Endothelial cell of umbilical vein (primary cell): ENCODE measurements at regions not wholly inside any gene's neighbourhood (a gene's known extent, or its start where the extent isn't known, plus 50 kb on each side); places are given as distances from the start of the nearest gene placed in this dataset.

ENCODE experiments used
- BruUV-seq: library from RNA; stranded (reverse); fragments of 400-500 nt; replicated peaks from 2 replicates; lab custom pipeline; 2021; lab: Mats Ljungman, UMichigan
- CTCF ChIA-PET: fragments of 300-600, 350-600 bp; sonication (Branson Sonifier 250); formaldehyde crosslinking; loops from one replicate; lab custom pipeline; 2021; ENCODE audit warnings: antibody characterized with exemption, inconsistent platforms; lab: Charles Lee
- POLR2A ChIA-PET: fragments of 300-600, 350-600 bp; sonication (Branson Sonifier 250); formaldehyde crosslinking; loops from one replicate; lab custom pipeline; 2021; ENCODE audit warnings: antibody characterized with exemption, inconsistent platforms; lab: Charles Lee
- DNase-seq: peaks from one replicate; pipeline ENCODE4 v3.0.0-alpha.2; 2011; ENCODE audit warnings: low read depth, low spot score
- FAIRE-seq: peaks from 2 replicates; lab custom pipeline; 2011; peaks lifted over from hg19 to GRCh38; lab: Jason Lieb, UNC
- H2AFZ ChIP-seq: 2 replicates; pipeline ENCODE4 v1.6.0; 2012; ENCODE audit warnings: low read depth, low read length, control low read depth, inconsistent platforms
- H3K27ac ChIP-seq: 2 replicates; pipeline ENCODE4 v1.5.1; 2011; ENCODE audit warnings: low read depth, mild to moderate bottlenecking, control low read depth, low read length, moderate library complexity; ENCODE audit not compliant: insufficient read depth
- H3K27me3 ChIP-seq, 2 experiments: 2 replicates each; pipeline versions ENCODE4 v1.6.0 to v1.6.1; 2011; ENCODE audit warnings: low read length in 2 of 2, mixed read lengths in 1 of 2; ENCODE audit not compliant: control insufficient read depth in 2 of 2, insufficient read depth in 2 of 2
- H3K36me3 ChIP-seq, 2 experiments: 2 replicates in 1 of 2; 3 replicates in 1 of 2; pipeline ENCODE4 v1.5.1; 2011; ENCODE audit warnings: low read length in 2 of 2, mild to moderate bottlenecking in 1 of 2, moderate library complexity in 1 of 2; ENCODE audit not compliant: control insufficient read depth in 2 of 2, insufficient read depth in 2 of 2; ENCODE audit errors: extremely low read depth in 1 of 2
- H3K4me1 ChIP-seq: 3 replicates; pipeline ENCODE4 v1.5.1; 2011; ENCODE audit warnings: mild to moderate bottlenecking, low read length; ENCODE audit not compliant: control insufficient read depth, insufficient read depth; ENCODE audit errors: extremely low read depth
- H3K4me2 ChIP-seq: 2 replicates; pipeline ENCODE4 v1.6.1; 2011; ENCODE audit warnings: low read length, control low read depth, mixed read lengths; ENCODE audit not compliant: insufficient read depth
- H3K4me3 ChIP-seq, 3 experiments: fragments of 200-600 bp in 1 of 3; sonication (generic), shearing (Covaris generic) in 1 of 3; replicated peaks in 1 of 3; 2 replicates each; pipeline ENCODE4 v1.5.1; 2011 to 2016; ENCODE audit warnings: control low read depth in 3 of 3, low read length in 3 of 3, mild to moderate bottlenecking in 2 of 3, inconsistent platforms in 1 of 3, low read depth in 1 of 3, moderate library complexity in 1 of 3; ENCODE audit not compliant: insufficient read depth in 1 of 3
- H3K79me2 ChIP-seq: 2 replicates; pipeline ENCODE4 v1.6.0; 2012; ENCODE audit warnings: low read length, inconsistent platforms; ENCODE audit not compliant: control insufficient read depth, insufficient read depth
- H3K9ac ChIP-seq: replicated peaks from 2 replicates; pipeline ENCODE3; 2011; ENCODE audit warnings: low read length, control low read depth; ENCODE audit not compliant: insufficient read depth; ENCODE audit errors: extremely low read depth
- H3K9me1 ChIP-seq: replicated peaks from 3 replicates; pipeline ENCODE4 v1.6.0; 2011; ENCODE audit warnings: mild to moderate bottlenecking, low read length; ENCODE audit not compliant: control insufficient read depth, insufficient read depth; ENCODE audit errors: extremely low read depth
- H3K9me3 ChIP-seq: replicated peaks from 2 replicates; pipeline ENCODE4 v1.5.1; 2012; ENCODE audit warnings: low read length, inconsistent platforms; ENCODE audit not compliant: control insufficient read depth, insufficient read depth
- H4K20me1 ChIP-seq: replicated peaks from 2 replicates; pipeline ENCODE3; 2011; ENCODE audit warnings: mild to moderate bottlenecking, low read length; ENCODE audit not compliant: control insufficient read depth, insufficient read depth; ENCODE audit errors: extremely low read depth
- CTCF ChIP-seq, 2 donors: IDR thresholded peaks; 1 replicate in 1 of 2; 2 replicates in 1 of 2; pipeline ENCODE4 v1.5.1; 2011; ENCODE audit warnings: low read length in 2 of 2, mild to moderate bottlenecking in 2 of 2, moderate library complexity in 2 of 2, control low read depth in 1 of 2, inconsistent platforms in 1 of 2, low read depth in 1 of 2; ENCODE audit not compliant: insufficient read depth in 1 of 2; ENCODE audit errors: extremely low read depth in 1 of 2
- EZH2 ChIP-seq: IDR thresholded peaks from 2 replicates; pipeline ENCODE4 v1.6.1; 2012; ENCODE audit warnings: borderline replicate concordance, low read depth, mild to moderate bottlenecking, moderate library complexity, low read length, inconsistent platforms; ENCODE audit not compliant: severe bottlenecking
- FOS ChIP-seq: IDR thresholded peaks from 2 replicates; pipeline ENCODE4 v1.6.1; 2011; ENCODE audit warnings: mild to moderate bottlenecking, low read length, moderate library complexity, borderline replicate concordance; ENCODE audit not compliant: insufficient read depth
- GATA2 ChIP-seq: IDR thresholded peaks from 2 replicates; pipeline ENCODE4 v1.7.0; 2011; ENCODE audit warnings: low read depth, mild to moderate bottlenecking, moderate library complexity, mixed read lengths, low read length; ENCODE audit not compliant: insufficient read length, insufficient read depth
- JUN ChIP-seq: IDR thresholded peaks from 2 replicates; pipeline ENCODE4 v1.6.1; 2011; ENCODE audit warnings: borderline replicate concordance, low read depth; ENCODE audit not compliant: insufficient read length, insufficient read depth
- MAX ChIP-seq: IDR thresholded peaks from 2 replicates; pipeline ENCODE4 v1.6.1; 2011; ENCODE audit not compliant: insufficient read depth, insufficient read length
- MYC ChIP-seq: IDR thresholded peaks from one replicate; pipeline ENCODE4 v1.6.1; 2011; ENCODE audit warnings: mild to moderate bottlenecking, low read depth, low read length
- POLR2A ChIP-seq: IDR thresholded peaks from 2 replicates; pipeline ENCODE4 v1.6.1; 2012; ENCODE audit warnings: low read depth, mild to moderate bottlenecking, control low read depth, low read length
- POLR2AphosphoS5 ChIP-seq: IDR thresholded peaks from 2 replicates; pipeline ENCODE4 v1.6.1; 2012; ENCODE audit warnings: low read depth, mild to moderate bottlenecking, control low read depth, low read length, moderate library complexity; ENCODE audit not compliant: insufficient read depth
- dilution Hi-C: fragments of 300-500 bp; cut with MboI; formaldehyde crosslinking; loops from one replicate; pipeline ENCODE4 v1.15.0; 2019; ENCODE audit warnings: low sequenced_read_pairs; ENCODE audit not compliant: extremely low pct_ligation_motif_present
- intact Hi-C: fragments of 100-400 bp; cut with micrococcal nuclease; formaldehyde crosslinking; loops from one replicate; pipeline ENCODE4 v1.10.0; 2022

GRCh38 chr9:12935714-12936113, 160.9 kb downstream of the LURAP1L start:
- POLR2A ChIA-PET, result no interaction called here
- DNase-seq (peak; percentile 59), FAIRE-seq (no peak)
- peak; percentile 7 for TF ChIP-seq FOS
- TF ChIP-seq POLR2A, result no peak
- Histone ChIP-seq H3K36me3 (no peaks in the 10 kb centered on the region), H3K27me3 (no peaks in the 10 kb centered on the region), H3K79me2 (no peaks in the 10 kb centered on the region), H4K20me1 (no peaks in the 10 kb centered on the region), H3K9ac (no peak overlapping the region), H3K4me1 (peaks cover 17% of the 10 kb centered on the region), H3K27ac (no peak overlapping the region), H2AFZ (no peak overlapping the region), H3K9me1 (no peaks in the 10 kb centered on the region), H3K4me3 (no peak overlapping the region), H3K4me2 (no peak overlapping the region), H3K9me3 (no peaks in the 10 kb centered on the region)
- intact Hi-C loops, result no loop called here
- CTCF ChIA-PET, result interaction anchor here (0.8 to 2.3 kb wide), 2 partner anchors 10 to 30 kb away, joined by 3 to 5 read pairs; no protein-coding TSS in a partner anchor
- dilution Hi-C loops, result no loop called here
- no TSS peak for BruUV-seq

GRCh38 chr9:12954441-12954840, 179.6 kb downstream of the LURAP1L start:
- intact Hi-C loops, result no loop called here
- Histone ChIP-seq H3K36me3 (no peaks in the 10 kb centered on the region), H3K4me2 (no peak overlapping the region), H3K4me1 (no peaks in the 10 kb centered on the region), H3K9ac (no peak overlapping the region), H3K79me2 (no peaks in the 10 kb centered on the region), H3K9me1 (no peaks in the 10 kb centered on the region), H3K9me3 (no peaks in the 10 kb centered on the region), H4K20me1 (no peaks in the 10 kb centered on the region), H3K27ac (no peak overlapping the region), H3K27me3 (no peaks in the 10 kb centered on the region), H3K4me3 (no peak overlapping the region), H2AFZ (no peak overlapping the region)
- ChIA-PET POLR2A (no interaction called here), CTCF (no interaction called here)
- no TSS peak for BruUV-seq
- TF ChIP-seq CTCF (IDR thresholded peaks at IDR 0.05; ENCODE audit: extremely low read depth in 1 of 2, insufficient read depth in 1 of 2, low read depth in 1 of 2, low read length in 2 of 2) (no peak), POLR2AphosphoS5 (no peak), EZH2 (no peak), MYC (no peak), MAX (no peak), JUN (no peak), GATA2 (no peak), FOS (no peak)
- no peak for DNase-seq
- no peak for FAIRE-seq
- dilution Hi-C loops, result no loop called here
